SK-N-DZ (cell line): ENCODE measurements at regions not wholly inside any gene's neighbourhood (a gene's known extent, or its start where the extent isn't known, plus 50 kb on each side); places are given as distances from the start of the nearest gene placed in this dataset.
"Not testable (repeated sequence)": the region's sequence is repeated elsewhere in the genome, so short reads cannot be mapped to it uniquely, and the experiment has no call there.

Source experiments
- DNase-seq: peaks from one replicate; pipeline ENCODE4 v3.0.0-alpha.2; 2015; ENCODE audit warnings: low spot score

DNA sequence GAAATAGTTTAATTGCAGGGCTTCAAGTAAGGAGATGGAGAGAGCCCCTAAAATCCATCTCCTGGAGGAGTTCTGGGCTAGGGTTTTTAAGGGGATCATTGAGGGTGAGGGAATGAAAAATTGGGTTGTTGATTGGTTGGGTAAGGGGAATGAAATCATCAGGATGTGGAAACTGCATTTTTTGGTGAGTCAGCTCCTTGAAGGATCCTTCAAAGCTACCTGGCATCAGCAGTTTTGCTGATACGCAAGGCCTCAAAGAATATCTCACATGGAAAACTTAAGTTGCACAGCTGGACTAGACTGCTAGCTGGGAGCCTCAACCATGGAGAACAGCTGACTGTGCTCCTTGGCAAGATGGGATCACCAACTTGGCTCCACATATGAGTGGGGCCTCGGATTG is 136.7 kb downstream of the FGF10 start:
- no peak for DNase-seq

DNA sequence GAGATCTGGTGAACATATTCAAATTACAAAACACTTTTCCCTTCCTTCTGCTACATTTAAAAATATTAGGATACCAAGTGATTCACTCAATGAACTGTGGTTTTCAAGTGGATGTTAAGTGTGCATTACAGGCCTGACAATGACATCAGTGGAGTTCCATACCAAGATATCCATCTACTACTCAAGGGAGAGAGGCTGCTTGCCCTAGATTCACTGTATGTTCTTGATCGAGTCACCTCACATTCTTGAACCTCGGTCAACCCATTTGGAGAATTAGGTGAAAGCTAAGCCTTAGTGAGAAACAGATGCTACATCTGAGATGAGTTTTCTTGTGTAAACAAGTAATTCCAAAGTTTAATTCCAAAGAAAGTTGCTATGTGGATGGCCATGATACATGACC is 142.2 kb downstream of the FGF10 start:
- DNase-seq: peak; percentile 30

GRCh38 chr5:44245935-44246334 is 143.3 kb downstream of the FGF10 start:
- DNase-seq: no peak

DNA sequence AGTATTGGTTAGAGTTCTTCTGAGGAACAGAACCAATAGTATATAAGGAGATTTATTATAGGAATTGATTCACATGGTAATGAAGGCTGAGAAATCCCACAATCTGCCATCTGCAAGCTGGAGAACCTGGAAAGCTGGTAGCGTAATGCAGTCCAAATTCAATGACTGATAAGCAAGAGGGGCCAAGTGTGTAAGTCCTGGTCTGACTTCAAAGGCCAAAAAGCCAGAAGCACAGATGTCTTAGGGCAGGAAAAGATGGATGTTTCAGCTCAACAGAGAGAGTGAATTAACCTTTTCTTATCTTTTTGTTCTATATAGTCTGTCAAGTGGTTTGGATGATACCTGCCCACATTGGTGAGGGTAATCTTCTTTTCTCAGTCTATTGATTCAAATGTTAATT is 146.4 kb downstream of the FGF10 start:
- peak; percentile 93 for DNase-seq

DNA sequence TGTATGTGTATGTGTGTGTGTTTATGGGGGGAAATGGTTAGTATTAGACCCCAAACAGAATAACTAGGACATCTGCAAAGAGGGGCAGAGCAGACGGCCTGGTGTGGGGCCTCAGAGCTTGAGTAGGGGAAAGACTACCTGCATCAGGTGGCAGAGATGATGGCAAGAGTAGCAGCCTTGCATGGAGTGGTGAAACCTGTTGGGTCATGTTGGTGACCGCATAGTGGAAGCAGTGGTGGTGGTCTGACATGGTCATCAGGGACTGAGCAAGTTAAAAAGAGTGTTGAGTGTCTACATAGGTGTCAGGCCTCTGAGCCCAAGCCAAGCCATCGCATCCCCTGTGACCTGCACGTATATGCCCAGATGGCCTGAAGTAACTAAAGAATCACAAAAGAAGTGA is 153.2 kb downstream of the FGF10 start:
- DNase-seq: no peak

DNA sequence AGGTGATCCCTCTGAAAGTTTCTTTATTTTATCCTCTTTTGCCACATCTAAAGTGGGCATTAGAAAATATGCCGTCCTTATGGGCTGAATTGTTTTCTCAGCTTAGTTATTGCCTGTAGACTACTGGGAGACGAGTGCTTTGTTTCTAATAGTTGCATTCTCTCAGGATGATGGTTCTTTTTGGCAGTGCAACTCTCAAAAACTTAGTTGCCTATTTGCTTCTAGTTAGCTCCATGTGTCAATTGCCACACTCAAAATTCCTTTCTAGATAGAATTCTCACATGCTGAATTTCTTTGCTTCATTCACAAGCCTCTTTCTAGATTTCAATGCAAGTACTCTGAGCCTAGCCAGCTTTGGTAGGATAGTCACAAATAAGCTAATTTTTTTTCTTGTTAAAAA is 155.5 kb downstream of the FGF10 start:
- DNase-seq: no peak

GRCh38 chr5:44225231-44226160 is 163.7 kb downstream of the FGF10 start:
- DNase-seq: peak; percentile 97

- DNase-seq: no peak
These were observed 189.8 kb downstream of the FGF10 start for GRCh38 chr5:44199408-44199807.

GRCh38 chr5:44189255-44189654 is 200.0 kb downstream of the FGF10 start:
- no peak for DNase-seq

DNA sequence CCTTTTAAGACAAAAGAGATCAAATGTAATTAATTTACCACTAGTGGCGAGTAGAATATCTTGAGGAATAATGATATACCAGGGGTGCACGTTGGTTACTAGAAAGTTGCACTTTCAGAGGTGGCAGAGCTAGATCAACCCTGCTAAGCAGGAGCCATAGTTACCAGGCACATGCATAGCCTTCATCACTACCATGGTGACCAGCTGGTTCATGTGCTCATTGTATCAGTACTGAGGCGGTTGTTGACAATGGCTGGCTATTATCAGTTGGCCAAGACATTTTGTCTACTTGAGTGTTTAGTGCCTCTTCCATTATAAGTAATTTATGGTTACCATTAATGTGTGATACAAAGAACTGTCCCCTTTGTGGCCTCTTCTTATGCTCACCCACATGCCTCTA is 201.2 kb downstream of the FGF10 start:
- DNase-seq: no peak

- DNase-seq: no peak
These were observed 205.5 kb downstream of the FGF10 start for GRCh38 chr5:44183753-44184152.

DNA sequence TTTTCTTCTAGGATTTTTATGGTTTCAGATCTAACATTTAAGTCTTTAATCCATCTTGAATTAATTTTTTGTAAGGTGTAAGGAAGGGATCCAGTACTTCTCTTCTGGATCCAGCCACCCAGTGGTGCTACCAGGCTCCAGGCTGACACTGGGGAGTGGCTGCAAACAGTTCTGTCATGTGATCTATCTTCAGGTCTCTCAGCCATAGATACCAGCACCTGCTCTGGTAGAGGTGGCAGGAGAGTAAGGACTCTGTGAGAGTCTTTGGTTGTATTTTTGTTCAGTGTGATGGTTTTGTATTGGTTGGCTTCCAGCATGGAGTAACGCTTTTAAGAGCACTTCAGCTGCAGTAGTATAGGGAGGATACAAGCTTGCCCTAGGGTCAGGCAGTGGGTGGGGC is 205.9 kb downstream of the FGF10 start:
- DNase-seq: no peak

DNA sequence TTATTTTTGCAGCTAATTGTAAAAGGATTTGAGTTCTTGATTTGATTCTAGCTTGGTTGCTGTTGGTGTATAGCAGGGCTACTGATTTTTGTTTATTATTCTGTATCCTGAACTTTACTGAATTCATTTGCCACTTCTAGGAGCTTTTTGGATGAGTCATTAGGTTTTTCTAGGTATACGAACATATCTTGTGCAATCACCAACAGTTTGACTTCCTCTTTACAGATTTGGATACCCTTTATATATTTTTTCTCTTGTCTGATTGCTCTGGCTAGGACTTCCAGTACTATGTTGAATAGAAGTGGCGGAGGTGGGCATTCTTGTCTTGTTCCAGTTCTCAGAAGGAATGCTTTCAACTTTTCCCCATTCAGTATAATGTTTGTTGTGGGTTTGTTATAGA is 210.8 kb downstream of the FGF10 start:
- DNase-seq: no peak

- no peak for DNase-seq
These were observed 221.7 kb downstream of the FGF10 start for GRCh38 chr5:44167540-44167939.

- no peak for DNase-seq
These were observed 228.9 kb downstream of the FGF10 start for GRCh38 chr5:44160369-44160768.

GRCh38 chr5:44150075-44150723 is 239.0 kb downstream of the FGF10 start:
- DNase-seq: no peak

DNA sequence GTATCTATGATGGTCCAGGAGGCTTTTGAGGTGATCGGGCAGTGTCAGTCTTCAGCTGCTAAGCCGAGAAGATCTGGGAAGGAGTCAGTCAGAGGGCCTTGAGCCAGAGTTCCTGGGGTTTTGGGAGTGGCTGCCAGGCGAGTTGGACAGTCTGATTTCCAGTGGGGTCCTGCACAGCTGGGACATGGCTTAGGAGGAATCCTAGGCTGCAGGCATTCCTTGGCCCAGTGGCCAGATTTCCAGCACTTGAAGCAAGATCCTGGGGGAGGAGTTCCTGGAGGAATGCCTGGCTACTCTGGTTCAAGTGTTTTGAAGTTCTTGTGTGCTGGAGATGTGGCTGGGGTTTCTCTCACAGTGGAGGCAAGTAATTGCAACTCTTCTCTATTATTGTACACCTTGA is 271.3 kb downstream of the FGF10 start:
- DNase-seq: not testable (repeated sequence)

GRCh38 chr5:44108232-44108631 is 281.0 kb downstream of the FGF10 start:
- not testable (repeated sequence) for DNase-seq

DNA sequence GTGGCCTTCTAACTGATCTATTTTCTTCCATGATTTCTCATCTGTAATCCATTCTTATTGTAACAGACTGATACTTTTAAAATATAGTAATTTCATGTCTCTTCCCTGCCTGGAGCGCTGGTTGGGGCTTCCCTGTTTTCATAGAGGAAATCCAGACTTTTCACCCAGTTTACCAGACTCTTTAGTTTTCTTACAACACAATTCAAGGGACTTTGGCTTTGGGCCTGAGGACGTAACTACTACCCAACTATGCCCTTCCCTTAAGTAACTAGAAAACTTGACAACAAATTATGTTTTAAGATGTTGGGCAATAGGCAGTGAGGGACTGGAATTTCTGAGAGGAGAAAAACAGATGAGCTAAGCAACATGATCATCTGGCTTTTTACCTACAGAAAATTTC is 289.6 kb downstream of the FGF10 start:
- no peak for DNase-seq

DNA sequence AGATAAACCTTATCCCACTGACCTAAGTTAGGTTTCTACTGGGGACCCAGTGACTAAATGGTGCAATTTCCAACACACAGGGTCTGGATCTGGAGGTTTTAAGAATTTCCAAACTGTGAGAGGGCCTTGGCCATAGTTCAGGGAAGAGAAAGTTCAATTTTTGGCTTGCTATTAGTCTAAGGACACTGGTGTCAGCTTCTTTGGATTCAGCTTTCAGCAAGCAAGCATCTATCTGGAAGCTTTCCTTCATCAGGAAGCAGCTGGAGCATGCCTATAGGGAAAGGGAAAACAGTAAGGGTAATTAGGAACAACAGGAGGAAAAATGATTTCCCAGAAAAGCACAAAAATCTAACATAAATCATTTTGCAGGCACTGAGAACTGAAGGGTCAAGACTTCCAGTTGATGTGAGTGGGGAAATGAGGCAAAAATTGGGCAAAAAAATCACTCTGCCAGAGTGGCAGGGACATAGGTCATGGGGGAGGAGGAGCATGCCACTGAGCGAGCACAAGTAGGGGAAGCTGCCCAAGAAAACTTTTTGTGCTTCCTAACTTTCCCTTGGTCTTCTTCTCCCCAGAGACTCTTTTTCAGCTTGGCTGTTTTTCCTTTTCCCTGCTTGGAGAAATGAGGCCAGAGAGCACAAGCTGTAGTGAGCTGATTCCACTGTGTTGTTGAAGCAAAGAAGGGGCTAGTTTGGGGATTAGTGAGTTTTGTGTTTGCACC is 299.6 kb downstream of the FGF10 start:
- no peak for DNase-seq

DNA sequence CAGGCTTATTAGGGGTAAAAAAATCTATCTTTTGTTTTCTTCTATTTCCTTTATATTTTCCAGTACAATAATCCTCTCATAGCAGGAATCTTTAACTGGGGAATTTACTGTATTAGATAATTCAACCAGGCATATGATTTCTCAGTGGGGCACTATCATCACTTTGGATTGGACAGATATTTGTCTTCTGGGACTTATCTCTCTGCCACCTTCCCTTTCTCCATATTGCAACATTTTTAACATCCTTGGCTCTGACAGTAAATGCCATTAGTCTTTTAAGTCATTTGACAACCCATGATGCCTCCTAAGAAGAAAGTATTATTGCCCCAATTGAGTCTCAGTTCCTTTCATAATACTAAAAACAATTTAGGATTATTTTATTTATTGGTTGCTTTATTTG is 304.1 kb downstream of the FGF10 start:
- no peak for DNase-seq

DNA sequence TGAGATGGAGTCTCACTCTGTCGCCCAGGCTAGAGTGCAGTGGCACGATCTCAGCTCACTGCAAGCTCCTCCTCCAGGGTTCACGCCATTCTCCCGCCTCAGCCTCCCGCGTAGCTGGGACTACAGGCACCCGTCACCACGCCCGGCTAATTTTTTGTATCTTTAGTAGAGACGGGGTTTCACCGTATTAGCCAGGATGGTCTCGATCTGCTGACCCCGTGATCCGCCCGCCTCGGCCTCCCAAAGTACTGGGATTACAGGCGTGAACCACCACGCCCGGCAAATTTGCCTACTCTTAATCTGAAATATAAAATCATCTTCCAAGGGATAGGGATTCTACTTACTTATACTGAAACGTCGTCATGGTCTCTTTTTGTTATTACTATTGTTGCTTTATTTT is 314.7 kb downstream of the FGF10 start:
- DNase-seq: not testable (repeated sequence)
